ENCODE measurements at regions not wholly inside any gene's neighbourhood (a gene's known extent, or its start where the extent isn't known, plus 50 kb on each side); places are given as distances from the start of the nearest gene placed in this dataset.

GRCh38 chr6:139426795-139427194 is 52.3 kb upstream of the CITED2 start:
- Mint-ChIP-seq H3K27ac (ENCODE audit: unreplicated experiment) (no peak overlapping the region), H3K4me3 (ENCODE audit: unreplicated experiment) (no peak overlapping the region), H3K4me1 (ENCODE audit: low read depth, unreplicated experiment) (peaks cover 2% of the 10 kb centered on the region), H3K9me3 (ENCODE audit: unreplicated experiment) (no peaks in the 10 kb centered on the region), H3K36me3 (ENCODE audit: low read depth, unreplicated experiment) (no peaks in the 10 kb centered on the region), H3K27me3 (ENCODE audit: low read depth, unreplicated experiment) (no peaks in the 10 kb centered on the region)
- FAIRE-seq (no peak), DNase-seq (ENCODE audit: low read depth) (no peak)
- Histone ChIP-seq H3K79me2 (ENCODE audit: insufficient read depth, low read length) (no peaks in the 10 kb centered on the region), H3K9ac (ENCODE audit: low read length) (no peak overlapping the region), H3K4me3 (ENCODE audit: insufficient read depth, low read depth, low read length) (no peak overlapping the region), H3K27ac (ENCODE audit: low read depth, low read length) (no peak overlapping the region), H3K4me1 (ENCODE audit: insufficient read depth, low read length) (no peaks in the 10 kb centered on the region), H3K27me3 (ENCODE audit: insufficient read depth, low read length) (no peaks in the 10 kb centered on the region), H2AFZ (ENCODE audit: low read depth, low read length) (no peak overlapping the region), H4K20me1 (ENCODE audit: insufficient read depth, low read length) (no peaks in the 10 kb centered on the region), H3K4me2 (ENCODE audit: low read length) (no peak overlapping the region), H3K36me3 (ENCODE audit: insufficient read depth, low read length) (no peaks in the 10 kb centered on the region), H3K9me3 (ENCODE audit: insufficient read depth, low read depth, low read length) (no peaks in the 10 kb centered on the region)
- TF ChIP-seq CTCF (IDR thresholded peaks at IDR 0.05; ENCODE audit: insufficient read depth, low read depth, low read length): no peak
- no peak for TF ChIP-seq EZH2 (IDR thresholded peaks at IDR 0.05; ENCODE audit: insufficient read depth, low read length)

- TF ChIP-seq EZH2 (IDR thresholded peaks at IDR 0.05; ENCODE audit: insufficient read depth, low read length) (no peak), CTCF (IDR thresholded peaks at IDR 0.05; ENCODE audit: insufficient read depth, low read depth, low read length) (no peak)
- Histone ChIP-seq H3K9me3 (ENCODE audit: insufficient read depth, low read depth, low read length) (no peaks in the 10 kb centered on the region), H3K4me1 (ENCODE audit: insufficient read depth, low read length) (no peaks in the 10 kb centered on the region), H3K36me3 (ENCODE audit: insufficient read depth, low read length) (no peaks in the 10 kb centered on the region), H2AFZ (ENCODE audit: low read depth, low read length) (no peak overlapping the region), H3K4me2 (ENCODE audit: low read length) (no peak overlapping the region), H3K27me3 (ENCODE audit: insufficient read depth, low read length) (no peaks in the 10 kb centered on the region), H3K27ac (ENCODE audit: low read depth, low read length) (no peak overlapping the region), H4K20me1 (ENCODE audit: insufficient read depth, low read length) (no peaks in the 10 kb centered on the region), H3K4me3 (ENCODE audit: insufficient read depth, low read depth, low read length) (no peak overlapping the region), H3K79me2 (ENCODE audit: insufficient read depth, low read length) (no peaks in the 10 kb centered on the region), H3K9ac (ENCODE audit: low read length) (no peak overlapping the region)
- Mint-ChIP-seq H3K27ac (ENCODE audit: unreplicated experiment) (no peak overlapping the region), H3K9me3 (ENCODE audit: unreplicated experiment) (no peaks in the 10 kb centered on the region), H3K4me3 (ENCODE audit: unreplicated experiment) (no peak overlapping the region), H3K4me1 (ENCODE audit: low read depth, unreplicated experiment) (peaks cover 2% of the 10 kb centered on the region), H3K36me3 (ENCODE audit: low read depth, unreplicated experiment) (no peaks in the 10 kb centered on the region), H3K27me3 (ENCODE audit: low read depth, unreplicated experiment) (no peaks in the 10 kb centered on the region)
- FAIRE-seq (no peak), DNase-seq (ENCODE audit: low read depth) (peak; percentile 32)
These were observed 51.3 kb upstream of the CITED2 start for GRCh38 chr6:139425780-139426179.

GRCh38 chr6:139423971-139424667 is 49.7 kb upstream of the CITED2 start:
- no peak overlapping the region for H3K27ac Mint-ChIP-seq (ENCODE audit: unreplicated experiment)
- Histone ChIP-seq H3K4me3 (ENCODE audit: insufficient read depth, low read depth, low read length) (no peak overlapping the region), H3K36me3 (ENCODE audit: insufficient read depth, low read length) (no peaks in the 10 kb centered on the region)

More at GRCh38 chr6:139423971-139424667, 49.7 kb upstream of the CITED2 start:
- Histone ChIP-seq H3K9ac (ENCODE audit: low read length) (no peak overlapping the region), H3K4me1 (ENCODE audit: insufficient read depth, low read length) (no peaks in the 10 kb centered on the region), H3K79me2 (ENCODE audit: insufficient read depth, low read length) (no peaks in the 10 kb centered on the region), H4K20me1 (ENCODE audit: insufficient read depth, low read length) (no peaks in the 10 kb centered on the region), H2AFZ (ENCODE audit: low read depth, low read length) (no peak overlapping the region), H3K27me3 (ENCODE audit: insufficient read depth, low read length) (no peaks in the 10 kb centered on the region), H3K4me2 (ENCODE audit: low read length) (no peak overlapping the region), H3K9me3 (ENCODE audit: insufficient read depth, low read depth, low read length) (no peaks in the 10 kb centered on the region), H3K27ac (ENCODE audit: low read depth, low read length) (no peak overlapping the region)
- H3K4me1 Mint-ChIP-seq (ENCODE audit: low read depth, unreplicated experiment): peaks cover 2% of the 10 kb centered on the region
- no peaks in the 10 kb centered on the region for H3K9me3 Mint-ChIP-seq (ENCODE audit: unreplicated experiment)
- no peak for FAIRE-seq
- H3K36me3 Mint-ChIP-seq (ENCODE audit: low read depth, unreplicated experiment): no peaks in the 10 kb centered on the region
- TF ChIP-seq CTCF (IDR thresholded peaks at IDR 0.05; ENCODE audit: insufficient read depth, low read depth, low read length) (no peak), EZH2 (IDR thresholded peaks at IDR 0.05; ENCODE audit: insufficient read depth, low read length) (no peak)
- H3K27me3 Mint-ChIP-seq (ENCODE audit: low read depth, unreplicated experiment): no peaks in the 10 kb centered on the region
- H3K4me3 Mint-ChIP-seq (ENCODE audit: unreplicated experiment): no peak overlapping the region
- DNase-seq (ENCODE audit: low read depth): no peak
